SH-SY5Y (cell line): ENCODE measurements at regions not wholly inside any gene's neighbourhood (a gene's known extent, or its start where the extent isn't known, plus 50 kb on each side); places are given as distances from the start of the nearest gene placed in this dataset.

Experiments
- GATA2 ChIP-seq: IDR thresholded peaks from 2 replicates; pipeline ENCODE4 v1.6.1; 2011; ENCODE audit warnings: mild to moderate bottlenecking, low read depth, low read length
- GATA3 ChIP-seq: IDR thresholded peaks from 2 replicates; pipeline ENCODE4 v1.6.1; 2011; ENCODE audit warnings: low read depth, mild to moderate bottlenecking, low read length, moderate library complexity

DNA sequence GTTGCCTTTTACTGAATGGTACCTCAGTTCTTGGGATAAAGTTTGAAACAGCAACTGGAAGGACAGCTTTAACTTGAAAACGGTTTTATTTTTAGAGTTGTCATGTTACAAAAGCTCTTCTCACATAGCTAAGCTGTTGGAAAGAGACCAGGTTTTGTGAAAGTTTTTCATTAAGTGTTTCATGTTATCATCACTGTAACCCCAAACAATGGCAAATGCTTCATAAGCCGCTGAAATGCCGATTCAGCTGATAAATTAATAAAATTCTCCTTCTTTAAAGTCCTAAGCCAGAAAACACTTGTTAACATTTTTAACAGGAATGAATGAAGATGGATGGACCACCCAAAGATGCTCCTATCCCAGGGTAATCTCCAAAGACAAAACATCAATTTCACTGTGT, 76.1 kb upstream of the IRF2 start:
- no peak for TF ChIP-seq GATA2
- no peak for TF ChIP-seq GATA3
